Stimulated activated CD4-positive, alpha-beta T cell treated with anti-CD3 and anti-CD28 coated beads, Interleukin-15, amount 100 ng/mL, for 24 hours (primary cell): ENCODE measurements at regions not wholly inside any gene's neighbourhood (a gene's known extent, or its start where the extent isn't known, plus 50 kb on each side); places are given as distances from the start of the nearest gene placed in this dataset.

ENCODE experiments used
- DNase-seq: peaks from one replicate; pipeline ENCODE4 v3.0.0-alpha.2; 2020

GRCh38 chr2:177090967-177091366 is 121.6 kb upstream of the HNRNPA3 start:
- DNase-seq = no peak

- DNase-seq = no peak
These were observed 119.2 kb upstream of the HNRNPA3 start for GRCh38 chr2:177093371-177093770.

- no peak for DNase-seq
These were observed 114.5 kb upstream of the HNRNPA3 start for GRCh38 chr2:177098001-177098613.

GRCh38 chr2:177101930-177102329 is 110.7 kb upstream of the HNRNPA3 start:
- DNase-seq = no peak

- DNase-seq = no peak
These were observed 106.4 kb upstream of the HNRNPA3 start for GRCh38 chr2:177106212-177106611.

- DNase-seq = no peak
These were observed 103.7 kb upstream of the HNRNPA3 start for GRCh38 chr2:177108890-177109289.

GRCh38 chr2:177114712-177115111 is 97.9 kb upstream of the HNRNPA3 start:
- no peak for DNase-seq

GRCh38 chr2:177117755-177118154 is 94.8 kb upstream of the HNRNPA3 start:
- no peak for DNase-seq

- DNase-seq = no peak
These were observed 94.0 kb upstream of the HNRNPA3 start for GRCh38 chr2:177118636-177119035.

- no peak for DNase-seq
These were observed 93.5 kb upstream of the HNRNPA3 start for GRCh38 chr2:177119099-177119498.

GRCh38 chr2:177123048-177123447 is 89.5 kb upstream of the HNRNPA3 start:
- DNase-seq = no peak

GRCh38 chr2:177124371-177124770 is 88.2 kb upstream of the HNRNPA3 start:
- DNase-seq = no peak

- DNase-seq = no peak
These were observed 84.8 kb upstream of the HNRNPA3 start for GRCh38 chr2:177127821-177128220.

GRCh38 chr2:177129610-177130009 is 83.0 kb upstream of the HNRNPA3 start:
- no peak for DNase-seq

- no peak for DNase-seq
These were observed 80.7 kb upstream of the HNRNPA3 start for GRCh38 chr2:177131858-177132257.

- no peak for DNase-seq
These were observed 73.8 kb upstream of the HNRNPA3 start for GRCh38 chr2:177138823-177139222.

GRCh38 chr2:177141866-177142265 is 70.7 kb upstream of the HNRNPA3 start:
- no peak for DNase-seq

GRCh38 chr2:177143444-177143843 is 69.2 kb upstream of the HNRNPA3 start:
- DNase-seq = no peak

GRCh38 chr2:177147093-177147694 is 65.4 kb upstream of the HNRNPA3 start:
- no peak for DNase-seq

- no peak for DNase-seq
These were observed 64.7 kb upstream of the HNRNPA3 start for GRCh38 chr2:177147834-177148445.

- peak; percentile 86 for DNase-seq
These were observed 64.0 kb upstream of the HNRNPA3 start for GRCh38 chr2:177148477-177149154.

GRCh38 chr2:177149155-177149503 is 63.5 kb upstream of the HNRNPA3 start:
- no peak for DNase-seq

GRCh38 chr2:177153805-177154204 is 58.8 kb upstream of the HNRNPA3 start:
- DNase-seq = no peak

- no peak for DNase-seq
These were observed 57.8 kb upstream of the HNRNPA3 start for GRCh38 chr2:177154809-177155208.
